Kidney epithelial cell (primary cell): ENCODE measurements at regions not wholly inside any gene's neighbourhood (a gene's known extent, or its start where the extent isn't known, plus 50 kb on each side); places are given as distances from the start of the nearest gene placed in this dataset.

ENCODE experiments used
- DNase-seq: peaks from one replicate; pipeline ENCODE4 v3.0.0-alpha.2; 2010; ENCODE audit warnings: low read depth
- H3K27me3 ChIP-seq: 2 replicates; pipeline ENCODE4 v1.6.0; 2011; ENCODE audit warnings: low read length; ENCODE audit not compliant: control insufficient read depth, insufficient read depth
- H3K36me3 ChIP-seq: 2 replicates; pipeline ENCODE4 v1.5.1; 2011; ENCODE audit warnings: low read length; ENCODE audit not compliant: control insufficient read depth, insufficient read depth
- H3K4me3 ChIP-seq: 2 replicates; pipeline ENCODE4 v1.5.1; 2011; ENCODE audit warnings: low read depth, mild to moderate bottlenecking, control low read depth, low read length
- CTCF ChIP-seq: IDR thresholded peaks from 2 replicates; pipeline ENCODE4 v1.5.1; 2011; ENCODE audit warnings: mild to moderate bottlenecking, moderate library complexity, low read length, control low read depth, inconsistent platforms; ENCODE audit not compliant: insufficient read depth, poor library complexity, severe bottlenecking

DNA sequence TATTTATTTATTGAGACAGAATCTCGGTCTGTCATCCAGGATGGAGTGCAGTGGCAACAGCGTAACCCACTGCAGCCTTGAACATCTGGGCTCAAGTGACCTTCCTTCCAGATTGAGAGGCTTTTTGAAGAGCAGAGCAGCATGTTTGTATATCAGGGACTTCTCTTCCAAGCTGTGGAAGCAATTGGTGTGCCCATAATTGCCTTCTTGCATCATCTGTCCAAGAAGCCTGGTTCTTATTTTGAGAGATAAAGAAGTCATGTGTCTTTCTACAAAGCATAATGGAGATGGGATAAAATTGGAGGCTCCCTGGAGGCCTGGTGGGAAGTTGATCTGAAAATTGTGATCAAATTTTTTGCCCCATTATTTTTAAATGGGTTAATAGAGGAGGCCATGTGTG lies 183.8 kb upstream of the MCTP2 start:
- Histone ChIP-seq H3K27me3 (peaks cover 2% of the 10 kb centered on the region), H3K36me3 (no peaks in the 10 kb centered on the region), H3K4me3 (no peak overlapping the region)
- DNase-seq = no peak
- TF ChIP-seq CTCF = no peak

DNA sequence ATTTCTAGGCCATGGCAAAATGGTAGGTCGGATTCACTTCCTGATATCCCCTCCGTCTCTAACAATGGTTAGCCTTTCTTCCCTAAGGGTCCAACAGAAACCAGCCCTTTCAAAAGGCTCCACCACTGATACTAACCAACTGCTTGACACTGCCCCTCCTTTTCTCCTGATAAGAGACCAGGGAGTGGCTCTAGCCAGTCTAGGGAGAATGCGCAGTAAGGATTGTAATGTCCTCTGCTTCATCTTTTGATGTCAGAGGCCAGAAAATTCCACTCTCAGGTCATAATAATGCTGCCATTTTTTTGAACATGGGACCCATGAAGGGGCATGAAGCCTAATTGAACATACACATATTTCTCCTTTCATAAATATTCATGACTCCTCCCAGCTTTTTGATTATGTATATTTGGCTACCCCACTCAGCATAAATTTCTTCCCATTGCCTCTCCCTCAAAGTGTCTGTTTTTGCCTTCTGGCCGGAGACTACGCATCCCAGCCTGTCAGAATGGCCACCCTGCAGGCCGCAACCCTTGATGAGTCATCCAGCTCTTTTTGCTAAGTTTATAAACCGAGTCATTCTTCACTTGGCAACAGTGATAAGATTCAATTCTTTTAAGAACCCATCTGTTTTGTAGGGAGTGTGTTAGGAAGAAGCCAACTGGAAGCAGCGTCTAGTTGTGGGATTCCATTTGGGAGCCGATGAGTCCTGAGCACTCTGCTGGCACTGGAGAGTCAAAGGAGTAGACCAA lies 189.0 kb upstream of the MCTP2 start:
- Histone ChIP-seq H3K36me3 (no peaks in the 10 kb centered on the region), H3K4me3 (no peak overlapping the region), H3K27me3 (no peaks in the 10 kb centered on the region)
- TF ChIP-seq CTCF = no peak
- no peak for DNase-seq

DNA sequence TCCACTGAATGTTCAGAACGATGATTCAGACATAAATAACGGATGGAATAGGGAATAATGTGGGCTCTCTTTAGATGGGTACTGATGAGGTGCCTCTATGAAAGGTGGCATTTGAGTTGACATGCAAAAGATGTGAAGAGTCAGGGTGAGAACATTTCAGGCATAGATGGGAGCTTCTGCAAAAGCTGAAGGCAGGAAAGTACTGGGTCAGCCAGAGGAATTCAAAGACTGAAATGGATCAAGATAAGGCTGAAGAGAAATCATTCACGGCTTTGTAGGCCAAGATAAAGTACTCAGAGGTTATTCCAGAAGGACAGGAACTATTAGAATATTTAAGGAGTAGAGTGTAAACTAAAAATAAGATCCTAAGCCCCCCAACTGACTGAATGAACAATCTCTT lies 189.6 kb upstream of the MCTP2 start:
- no peak for TF ChIP-seq CTCF
- DNase-seq = no peak
- H3K4me3 ChIP-seq = no peak overlapping the region
- H3K36me3 ChIP-seq = no peaks in the 10 kb centered on the region
- no peaks in the 10 kb centered on the region for H3K27me3 ChIP-seq

DNA sequence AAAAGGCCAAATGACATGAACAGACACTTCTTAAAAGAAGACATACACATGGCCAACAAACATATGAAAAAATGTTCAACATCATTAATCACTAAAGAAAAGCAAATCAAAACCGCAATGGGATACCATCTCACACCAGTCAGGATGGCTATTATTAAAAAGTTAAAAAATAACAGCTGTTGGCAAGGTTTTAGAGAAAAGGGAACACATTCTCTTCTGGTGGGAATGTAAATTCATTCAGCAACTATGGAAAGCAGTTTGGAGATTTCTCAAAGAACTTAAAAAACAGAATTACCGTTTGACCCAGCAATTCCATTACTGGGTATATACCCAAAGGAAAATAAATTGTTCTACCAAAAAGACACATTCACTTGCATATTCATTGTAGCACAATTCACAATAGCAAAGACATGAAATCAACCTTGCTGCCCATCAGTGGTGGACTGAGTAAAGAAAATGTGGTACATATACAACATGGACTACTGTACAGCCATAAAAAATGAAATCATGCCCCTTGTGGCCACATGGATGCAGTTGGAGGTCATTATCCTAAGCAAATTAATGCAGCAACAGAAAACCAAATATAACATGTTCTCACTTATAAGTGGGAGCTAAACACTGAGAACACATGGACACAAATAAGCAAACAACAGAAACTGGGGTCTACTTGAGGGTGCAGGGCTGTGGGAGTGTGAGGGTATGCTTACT lies 190.7 kb upstream of the MCTP2 start:
- Histone ChIP-seq H3K36me3 (no peaks in the 10 kb centered on the region), H3K4me3 (no peak overlapping the region), H3K27me3 (no peaks in the 10 kb centered on the region)
- peak; percentile 6 for TF ChIP-seq CTCF
- no peak for DNase-seq

DNA sequence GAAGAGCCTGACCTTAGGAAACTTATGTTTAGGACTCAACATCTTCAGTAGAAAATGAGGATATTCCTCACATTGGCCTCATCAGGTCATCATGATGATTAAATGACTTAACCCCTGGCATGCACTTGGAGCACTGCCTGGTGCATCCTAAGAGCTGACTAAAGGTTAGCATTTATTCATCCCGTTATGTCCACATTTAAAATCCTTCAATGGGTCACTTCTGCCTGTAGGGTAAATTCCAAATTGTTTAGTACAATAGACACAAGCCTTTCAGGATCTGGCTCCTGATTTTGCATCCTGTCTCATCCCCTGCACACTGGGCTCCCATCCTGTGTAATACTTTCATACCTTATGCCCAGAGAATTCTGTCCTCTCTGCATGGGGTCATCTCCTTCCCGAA lies 195.2 kb upstream of the MCTP2 start:
- DNase-seq = no peak
- TF ChIP-seq CTCF = no peak
- Histone ChIP-seq H3K36me3 (no peaks in the 10 kb centered on the region), H3K4me3 (no peak overlapping the region), H3K27me3 (no peaks in the 10 kb centered on the region)

DNA sequence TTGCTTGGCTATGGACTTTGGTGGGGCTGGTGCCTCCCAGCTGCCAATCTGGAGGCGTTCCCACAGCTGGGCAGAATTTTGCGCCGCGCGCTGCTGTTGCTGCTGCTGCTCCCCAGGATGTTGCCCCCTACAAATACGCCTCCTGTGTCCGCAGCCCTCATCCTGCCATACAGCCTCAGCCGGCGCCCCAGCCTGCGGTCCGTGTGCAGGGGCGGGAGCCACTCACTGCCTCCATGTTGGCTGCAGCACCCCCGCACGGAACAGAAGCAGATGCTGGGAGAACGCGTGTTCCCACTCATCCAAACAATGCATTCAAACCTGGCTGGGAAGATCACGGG lies 197.7 kb upstream of the MCTP2 start:
- H3K4me3 ChIP-seq = no peak overlapping the region
- no peak for DNase-seq
- no peak for TF ChIP-seq CTCF
- H3K36me3 ChIP-seq = no peaks in the 10 kb centered on the region
- no peaks in the 10 kb centered on the region for H3K27me3 ChIP-seq
